NCI-H146 (cell line): ENCODE measurements at regions not wholly inside any gene's neighbourhood (a gene's known extent, or its start where the extent isn't known, plus 50 kb on each side); places are given as distances from the start of the nearest gene placed in this dataset.

Experiments
- DNase-seq: peaks from one replicate; lab custom pipeline; 2025; lab: John Stamatoyannopoulos, UW

GRCh38 chr1:116454940-116455339 lies 81.9 kb downstream of the ATP1A1 start:
- DNase-seq: no peak

- DNase-seq: no peak
Measured at GRCh38 chr1:116455509-116455908, 82.5 kb downstream of the ATP1A1 start.

GRCh38 chr1:116457946-116458604 lies 85.0 kb downstream of the ATP1A1 start:
- DNase-seq: peak; percentile 36

GRCh38 chr1:116458695-116459094 lies 85.7 kb downstream of the ATP1A1 start:
- DNase-seq: no peak

GRCh38 chr1:116460261-116460660 lies 87.2 kb downstream of the ATP1A1 start:
- no peak for DNase-seq

- DNase-seq: no peak
Measured at GRCh38 chr1:116460783-116461376, 87.8 kb downstream of the ATP1A1 start.

- no peak for DNase-seq
Measured at GRCh38 chr1:116461723-116462122, 88.7 kb downstream of the ATP1A1 start.

- DNase-seq: no peak
Measured at GRCh38 chr1:116462722-116463121, 89.7 kb downstream of the ATP1A1 start.

- no peak for DNase-seq
Measured at GRCh38 chr1:116463730-116464129, 90.7 kb downstream of the ATP1A1 start.
